ENCODE measurements at regions not wholly inside any gene's neighbourhood (a gene's known extent, or its start where the extent isn't known, plus 50 kb on each side); places are given as distances from the start of the nearest gene placed in this dataset.

GRCh38 chr4:149896432-149896831 lies 80.8 kb upstream of the IQCM start:
- H3K27me3 ChIP-seq = no peaks in the 10 kb centered on the region
- DNase-seq (ENCODE audit: extremely low spot score in 2 of 2) = no peak
- no peak for TF ChIP-seq CTCF (IDR thresholded peaks at IDR 0.05)
- no peak for TF ChIP-seq POLR2AphosphoS5 (IDR thresholded peaks at IDR 0.05; ENCODE audit: insufficient read depth in 1 of 2, low read depth in 1 of 2)
- TF ChIP-seq POLR2A (IDR thresholded peaks at IDR 0.05) = no peak
- no peak overlapping the region for H3K27ac ChIP-seq
- no peak overlapping the region for H3K4me3 ChIP-seq
- H3K36me3 ChIP-seq = no peaks in the 10 kb centered on the region
- intact Hi-C loops (cut with DNase I) = no loop called here
- no peaks in the 10 kb centered on the region for H3K4me1 ChIP-seq
- no peaks in the 10 kb centered on the region for H3K9me3 ChIP-seq

GRCh38 chr4:149897783-149898182 lies 82.1 kb upstream of the IQCM start:
- no peak overlapping the region for H3K27ac ChIP-seq
- no peak for DNase-seq (ENCODE audit: extremely low spot score in 2 of 2)
- TF ChIP-seq POLR2A (IDR thresholded peaks at IDR 0.05) (no peak), CTCF (IDR thresholded peaks at IDR 0.05) (no peak), POLR2AphosphoS5 (IDR thresholded peaks at IDR 0.05; ENCODE audit: insufficient read depth in 1 of 2, low read depth in 1 of 2) (no peak)
- no peak overlapping the region for H3K4me3 ChIP-seq
- no peaks in the 10 kb centered on the region for H3K4me1 ChIP-seq
- no peaks in the 10 kb centered on the region for H3K27me3 ChIP-seq
- no peaks in the 10 kb centered on the region for H3K9me3 ChIP-seq
- intact Hi-C loops (cut with DNase I) = no loop called here
- no peaks in the 10 kb centered on the region for H3K36me3 ChIP-seq

GRCh38 chr4:149901128-149901527 lies 85.5 kb upstream of the IQCM start:
- TF ChIP-seq POLR2AphosphoS5 (IDR thresholded peaks at IDR 0.05; ENCODE audit: insufficient read depth in 1 of 2, low read depth in 1 of 2) (no peak), POLR2A (IDR thresholded peaks at IDR 0.05) (no peak), CTCF (IDR thresholded peaks at IDR 0.05) (no peak)
- Histone ChIP-seq H3K36me3 (no peaks in the 10 kb centered on the region), H3K27me3 (no peaks in the 10 kb centered on the region), H3K4me3 (no peak overlapping the region), H3K9me3 (no peaks in the 10 kb centered on the region), H3K27ac (no peak overlapping the region), H3K4me1 (no peaks in the 10 kb centered on the region)
- DNase-seq (ENCODE audit: extremely low spot score in 2 of 2) = no peak
- intact Hi-C loops (cut with DNase I) = no loop called here

GRCh38 chr4:149902242-149902641 lies 86.6 kb upstream of the IQCM start:
- no peaks in the 10 kb centered on the region for H3K27me3 ChIP-seq
- intact Hi-C loops (cut with DNase I) = no loop called here
- H3K4me3 ChIP-seq = no peak overlapping the region
- no peaks in the 10 kb centered on the region for H3K4me1 ChIP-seq
- H3K9me3 ChIP-seq = no peaks in the 10 kb centered on the region
- DNase-seq (ENCODE audit: extremely low spot score in 2 of 2) = no peak
- no peak overlapping the region for H3K27ac ChIP-seq
- H3K36me3 ChIP-seq = no peaks in the 10 kb centered on the region
- TF ChIP-seq CTCF (IDR thresholded peaks at IDR 0.05) (no peak), POLR2A (IDR thresholded peaks at IDR 0.05) (no peak), POLR2AphosphoS5 (IDR thresholded peaks at IDR 0.05; ENCODE audit: insufficient read depth in 1 of 2, low read depth in 1 of 2) (no peak)

GRCh38 chr4:149910177-149910576 lies 94.5 kb upstream of the IQCM start:
- no peak overlapping the region for H3K27ac ChIP-seq
- intact Hi-C loops (cut with DNase I) = no loop called here
- H3K4me1 ChIP-seq = no peaks in the 10 kb centered on the region
- DNase-seq (ENCODE audit: extremely low spot score in 2 of 2) = no peak
- no peaks in the 10 kb centered on the region for H3K9me3 ChIP-seq
- no peaks in the 10 kb centered on the region for H3K36me3 ChIP-seq
- TF ChIP-seq POLR2AphosphoS5 (IDR thresholded peaks at IDR 0.05; ENCODE audit: insufficient read depth in 1 of 2, low read depth in 1 of 2) (no peak), CTCF (IDR thresholded peaks at IDR 0.05) (no peak), POLR2A (IDR thresholded peaks at IDR 0.05) (no peak)
- H3K27me3 ChIP-seq = no peaks in the 10 kb centered on the region
- H3K4me3 ChIP-seq = no peak overlapping the region
